ENCODE measurements at regions not wholly inside any gene's neighbourhood (a gene's known extent, or its start where the extent isn't known, plus 50 kb on each side); places are given as distances from the start of the nearest gene placed in this dataset.

GRCh38 chr5:130712324-130712723 lies 452.7 kb downstream of the HINT1 start:
- TF ChIP-seq POLR2A (IDR thresholded peaks at IDR 0.05; ENCODE audit: low read depth, low read length), result no peak
- TF ChIP-seq POLR2AphosphoS5 (IDR thresholded peaks at IDR 0.05; ENCODE audit: low read depth, low read length), result no peak
- no peak for TF ChIP-seq POU2F2 (IDR thresholded peaks at IDR 0.05; ENCODE audit: low read depth, low read length)
- no peak for TF ChIP-seq SPI1 (IDR thresholded peaks at IDR 0.05; ENCODE audit: low read depth, low read length)
- no peak for TF ChIP-seq PAX5 (IDR thresholded peaks at IDR 0.05; ENCODE audit: insufficient read depth, low read length, severe bottlenecking)
- TF ChIP-seq TAF1 (IDR thresholded peaks at IDR 0.05; ENCODE audit: low read depth, low read length), result no peak
